Adrenal gland (tissue), 9 donors: ENCODE measurements at regions not wholly inside any gene's neighbourhood (a gene's known extent, or its start where the extent isn't known, plus 50 kb on each side); places are given as distances from the start of the nearest gene placed in this dataset.
A peak's percentile ranks its signal among the peaks of the same experiment; 100 is the strongest.

Experiments used
- DNase-seq, 7 donors: peaks; one replicate each; pipeline ENCODE4 v3.0.0-alpha.2; 2019 to 2020
- H3K27ac ChIP-seq, 5 donors: fragments of 200-600 bp; sonication (generic) in 4 of 5; 1 replicate in 3 of 5; 2 replicates in 2 of 5; pipeline versions ENCODE4 v1.5.1 to v1.8.0; 2016 to 2020; ENCODE audit warnings: mild to moderate bottlenecking in 1 of 5
- H3K27me3 ChIP-seq: fragments of 200-600 bp; 2 replicates; pipeline ENCODE4 v1.8.0; 2021
- H3K36me3 ChIP-seq, 2 donors: fragments of 200-600 bp; replicated peaks in 1 of 2; 1 replicate in 1 of 2; 2 replicates in 1 of 2; pipeline versions ENCODE4 v1.5.1 to v1.8.0; 2018 to 2022
- H3K4me1 ChIP-seq, 2 donors: fragments of 200-600 bp; replicated peaks in 1 of 2; 1 replicate in 1 of 2; 2 replicates in 1 of 2; pipeline versions ENCODE4 v1.5.1 to v1.8.0; 2018 to 2021
- H3K4me3 ChIP-seq, 4 donors: fragments of 200-600 bp; sonication (generic) in 3 of 4; one replicate each; pipeline ENCODE4 v1.5.1; 2016 to 2018
- H3K9me3 ChIP-seq, 3 donors: fragments of 200-600 bp; sonication (generic) in 1 of 3; replicated peaks in 1 of 3; 1 replicate in 2 of 3; 2 replicates in 1 of 3; pipeline versions ENCODE4 v1.5.1 to v1.8.0; 2016 to 2021
- CTCF ChIP-seq, 6 experiments: fragments of 450-650 bp in 4 of 6; fragments of 200-600 bp in 2 of 6; sonication (generic) in 1 of 6; IDR thresholded peaks; 1 replicate in 5 of 6; 2 replicates in 1 of 6; pipeline versions ENCODE4 v1.5.1 to v1.8.0; 2016 to 2021; ENCODE audit warnings: antibody characterized with exemption in 6 of 6, mild to moderate bottlenecking in 2 of 6, moderate library complexity in 1 of 6
- POLR2A ChIP-seq, 2 donors: fragments of 450-650 bp; IDR thresholded peaks; one replicate each; pipeline ENCODE4 v1.6.1; 2017; ENCODE audit warnings: antibody characterized with exemption in 2 of 2, mild to moderate bottlenecking in 2 of 2, moderate library complexity in 1 of 2
- WGBS, 4 donors: extraction: QIAGEN DNeasy Blood & Tissue Kit in 2 of 4; methylation state at CpG; one replicate each; pipeline versions ENCODE4 v1.1.5 to v1.1.7; 2013 to 2017; 5-methylcytosine and 5-hydroxymethylcytosine counted together
- intact Hi-C, 2 donors: fragments of 100-400 bp; cut with DNase I; formaldehyde crosslinking; loops; one replicate each; pipeline versions ENCODE4 v1.14.1 to v1.15.0; 2022 to 2023
- donor health status: healthy with polysubstance abuse.
- donor health status: Bipolar disorder and iron deficiency.
- donor health status: DM: yes; HTN: yes; CAD: no.
- donor health status: DM: no; HTN: no; CAD: no.
- donor health status: DM: no; HTN: no; CAD: no.

GRCh38 chr3:150057227-150057626, 86.5 kb upstream of the PFN2 start:
- H3K27me3 ChIP-seq, result no peaks in the 10 kb centered on the region

GRCh38 chr3:150055332-150055731, 84.6 kb upstream of the PFN2 start:
- TF ChIP-seq POLR2A (IDR thresholded peaks at IDR 0.05) (no peak), CTCF (IDR thresholded peaks at IDR 0.05) (no peak)
- DNase-seq, result peak in 1 of 7 donors; percentile 16
- no peaks in the 10 kb centered on the region for H3K27me3 ChIP-seq
- no peak overlapping the region for H3K4me3 ChIP-seq
- H3K36me3 ChIP-seq, result no peaks in the 10 kb centered on the region
- no peaks in the 10 kb centered on the region for H3K9me3 ChIP-seq
- H3K27ac ChIP-seq, result no peak overlapping the region
- 67 to 77% (median 71%) methylated on average over 6 of the region's 6 CpGs for WGBS, 4 donors
- intact Hi-C loops, result no loop called here
- no peaks in the 10 kb centered on the region for H3K4me1 ChIP-seq

More at GRCh38 chr3:150057227-150057626, 86.5 kb upstream of the PFN2 start:
- H3K36me3 ChIP-seq, result no peaks in the 10 kb centered on the region
- H3K4me1 ChIP-seq, result no peaks in the 10 kb centered on the region
- DNase-seq, result no peak
- no peak for TF ChIP-seq CTCF (IDR thresholded peaks at IDR 0.05)
- TF ChIP-seq POLR2A (IDR thresholded peaks at IDR 0.05), result no peak
- no peak overlapping the region for H3K4me3 ChIP-seq
- no peaks in the 10 kb centered on the region for H3K9me3 ChIP-seq
- 87 to 93% (median 90%) methylated on average over 3 to 4 of the region's 4 CpGs for WGBS, 4 donors
- H3K27ac ChIP-seq, result no peak overlapping the region
- intact Hi-C loops, result no loop called here

GRCh38 chr3:150054635-150055034, 83.9 kb upstream of the PFN2 start:
- TF ChIP-seq POLR2A (IDR thresholded peaks at IDR 0.05), result no peak
- no peak for TF ChIP-seq CTCF (IDR thresholded peaks at IDR 0.05)
- DNase-seq, result no peak
- H3K27me3 ChIP-seq, result no peaks in the 10 kb centered on the region
- no peaks in the 10 kb centered on the region for H3K4me1 ChIP-seq
- 87 to 92% (median 90%) methylated on average over 2 of the region's 2 CpGs for WGBS, 4 donors
- no peak overlapping the region for H3K27ac ChIP-seq
- no peaks in the 10 kb centered on the region for H3K36me3 ChIP-seq
- intact Hi-C loops, result no loop called here
- no peak overlapping the region for H3K4me3 ChIP-seq
- no peaks in the 10 kb centered on the region for H3K9me3 ChIP-seq

GRCh38 chr3:150050510-150050909, 79.8 kb upstream of the PFN2 start:
- intact Hi-C loops, result no loop called here
- no peak overlapping the region for H3K4me3 ChIP-seq
- DNase-seq, result no peak
- H3K27ac ChIP-seq, result no peak overlapping the region
- H3K9me3 ChIP-seq, result no peaks in the 10 kb centered on the region
- H3K36me3 ChIP-seq, result no peaks in the 10 kb centered on the region
- no peaks in the 10 kb centered on the region for H3K27me3 ChIP-seq
- TF ChIP-seq CTCF (IDR thresholded peaks at IDR 0.05) (no peak), POLR2A (IDR thresholded peaks at IDR 0.05) (no peak)
- H3K4me1 ChIP-seq, result no peaks in the 10 kb centered on the region
- WGBS, 4 donors, result 84 to 93% (median 87%) methylated on average over 25 of the region's 25 CpGs
